CD1c-positive myeloid dendritic cell (primary cell): ENCODE measurements at regions not wholly inside any gene's neighbourhood (a gene's known extent, or its start where the extent isn't known, plus 50 kb on each side); places are given as distances from the start of the nearest gene placed in this dataset.

Source experiments
- DNase-seq: peaks from one replicate; pipeline ENCODE4 v3.0.0-alpha.2; 2016; ENCODE audit errors: extremely low spot score

- DNase-seq = no peak
These were observed 161.2 kb upstream of the ECI2 start for GRCh38 chr6:4296552-4296951.

- no peak for DNase-seq
These were observed 160.4 kb upstream of the ECI2 start for GRCh38 chr6:4295783-4296155.

GRCh38 chr6:4295058-4295782 is 159.8 kb upstream of the ECI2 start:
- DNase-seq = no peak

- DNase-seq = no peak
These were observed 159.3 kb upstream of the ECI2 start for GRCh38 chr6:4294636-4295035.

- DNase-seq = no peak
These were observed 156.4 kb upstream of the ECI2 start for GRCh38 chr6:4291453-4292403.

- DNase-seq = no peak
These were observed 154.5 kb upstream of the ECI2 start for GRCh38 chr6:4289770-4290320.

- no peak for DNase-seq
These were observed 152.5 kb upstream of the ECI2 start for GRCh38 chr6:4287811-4288244.

- DNase-seq = no peak
These were observed 152.0 kb upstream of the ECI2 start for GRCh38 chr6:4287372-4287771.

- no peak for DNase-seq
These were observed 147.6 kb upstream of the ECI2 start for GRCh38 chr6:4282926-4283325.

- peak; percentile 68 for DNase-seq
These were observed 146.2 kb upstream of the ECI2 start for GRCh38 chr6:4281341-4282293.

GRCh38 chr6:4280707-4281106 is 145.3 kb upstream of the ECI2 start:
- no peak for DNase-seq

GRCh38 chr6:4280031-4280430 is 144.7 kb upstream of the ECI2 start:
- DNase-seq = no peak

GRCh38 chr6:4274382-4275082 is 139.2 kb upstream of the ECI2 start:
- DNase-seq = no peak

GRCh38 chr6:4272996-4273395 is 137.6 kb upstream of the ECI2 start:
- no peak for DNase-seq

- DNase-seq = no peak
These were observed 136.5 kb upstream of the ECI2 start for GRCh38 chr6:4271761-4272470.

- no peak for DNase-seq
These were observed 135.4 kb upstream of the ECI2 start for GRCh38 chr6:4270776-4271175.

GRCh38 chr6:4270001-4270400 is 134.6 kb upstream of the ECI2 start:
- no peak for DNase-seq

GRCh38 chr6:4268171-4268570 is 132.8 kb upstream of the ECI2 start:
- DNase-seq = no peak

- no peak for DNase-seq
These were observed 130.4 kb upstream of the ECI2 start for GRCh38 chr6:4265740-4266139.

- DNase-seq = no peak
These were observed 129.2 kb upstream of the ECI2 start for GRCh38 chr6:4264601-4265000.
